GM23338 (cell line): ENCODE measurements at regions not wholly inside any gene's neighbourhood (a gene's known extent, or its start where the extent isn't known, plus 50 kb on each side); places are given as distances from the start of the nearest gene placed in this dataset.

ENCODE experiments used
- CREB1 ChIP-seq: fragments of 250-450 bp; sonication (Bioruptor Pico); IDR thresholded peaks from 2 replicates; pipeline ENCODE4 v1.5.0; 2020; ENCODE audit warnings: low read depth, mild to moderate bottlenecking, moderate library complexity
- EZH2phosphoT487 ChIP-seq: fragments of 200-600 bp; sonication (generic); IDR thresholded peaks from one replicate; pipeline ENCODE4 v1.8.1; 2018; ENCODE audit warnings: antibody characterized with exemption; ENCODE audit not compliant: unreplicated experiment
- JUNB ChIP-seq: IDR thresholded peaks from one replicate; pipeline ENCODE4 v1.6.1; 2016; ENCODE audit warnings: antibody characterized with exemption; ENCODE audit not compliant: unreplicated experiment
- POLR2AphosphoS5 ChIP-seq: IDR thresholded peaks from 2 replicates; pipeline ENCODE4 v1.6.1; 2016; ENCODE audit warnings: antibody characterized with exemption, low read depth
- REST ChIP-seq: IDR thresholded peaks from one replicate; pipeline ENCODE4 v1.6.1; 2018; ENCODE audit warnings: antibody characterized with exemption; ENCODE audit not compliant: unreplicated experiment
- STAT1 ChIP-seq: IDR thresholded peaks from one replicate; pipeline ENCODE4 v1.6.1; 2016; ENCODE audit warnings: antibody characterized with exemption; ENCODE audit not compliant: unreplicated experiment
- ZNF462 ChIP-seq: fragments of 250-450 bp; sonication (Bioruptor Pico); IDR thresholded peaks from 2 replicates; pipeline ENCODE4 v1.5.0; 2020; ENCODE audit warnings: mild to moderate bottlenecking, moderate library complexity
- TF ChIP-seq, protein P1 (sequence below), 2 experiments: fragments of 200-600 bp in 1 of 2; sonication (generic) in 1 of 2; conservative IDR thresholded peaks; 2 replicates each; pipeline versions ENCODE4 v1.5.1 to v1.6.1; 2016 to 2017; ENCODE audit warnings: antibody characterized with exemption in 2 of 2, low read depth in 2 of 2, mild to moderate bottlenecking in 2 of 2, moderate library complexity in 1 of 2
- TF ChIP-seq, protein P2 (sequence below): IDR thresholded peaks from 2 replicates; pipeline ENCODE4 v1.6.1; 2016; ENCODE audit warnings: antibody characterized with exemption

GRCh38 chr1:219813294-219813693, 115.1 kb downstream of the SLC30A10 start:
- no peak for TF ChIP-seq POLR2AphosphoS5
- TF ChIP-seq, protein P1, sequence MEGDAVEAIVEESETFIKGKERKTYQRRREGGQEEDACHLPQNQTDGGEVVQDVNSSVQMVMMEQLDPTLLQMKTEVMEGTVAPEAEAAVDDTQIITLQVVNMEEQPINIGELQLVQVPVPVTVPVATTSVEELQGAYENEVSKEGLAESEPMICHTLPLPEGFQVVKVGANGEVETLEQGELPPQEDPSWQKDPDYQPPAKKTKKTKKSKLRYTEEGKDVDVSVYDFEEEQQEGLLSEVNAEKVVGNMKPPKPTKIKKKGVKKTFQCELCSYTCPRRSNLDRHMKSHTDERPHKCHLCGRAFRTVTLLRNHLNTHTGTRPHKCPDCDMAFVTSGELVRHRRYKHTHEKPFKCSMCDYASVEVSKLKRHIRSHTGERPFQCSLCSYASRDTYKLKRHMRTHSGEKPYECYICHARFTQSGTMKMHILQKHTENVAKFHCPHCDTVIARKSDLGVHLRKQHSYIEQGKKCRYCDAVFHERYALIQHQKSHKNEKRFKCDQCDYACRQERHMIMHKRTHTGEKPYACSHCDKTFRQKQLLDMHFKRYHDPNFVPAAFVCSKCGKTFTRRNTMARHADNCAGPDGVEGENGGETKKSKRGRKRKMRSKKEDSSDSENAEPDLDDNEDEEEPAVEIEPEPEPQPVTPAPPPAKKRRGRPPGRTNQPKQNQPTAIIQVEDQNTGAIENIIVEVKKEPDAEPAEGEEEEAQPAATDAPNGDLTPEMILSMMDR (conservative IDR thresholded peaks at IDR 0.05; ENCODE audit: low read depth in 2 of 2): no peak
- TF ChIP-seq REST: no peak
- TF ChIP-seq CREB1 (CRISPR knock-in tag): no peak
- TF ChIP-seq EZH2phosphoT487: no peak
- no peak for TF ChIP-seq STAT1
- TF ChIP-seq JUNB: no peak
- TF ChIP-seq, protein P2, sequence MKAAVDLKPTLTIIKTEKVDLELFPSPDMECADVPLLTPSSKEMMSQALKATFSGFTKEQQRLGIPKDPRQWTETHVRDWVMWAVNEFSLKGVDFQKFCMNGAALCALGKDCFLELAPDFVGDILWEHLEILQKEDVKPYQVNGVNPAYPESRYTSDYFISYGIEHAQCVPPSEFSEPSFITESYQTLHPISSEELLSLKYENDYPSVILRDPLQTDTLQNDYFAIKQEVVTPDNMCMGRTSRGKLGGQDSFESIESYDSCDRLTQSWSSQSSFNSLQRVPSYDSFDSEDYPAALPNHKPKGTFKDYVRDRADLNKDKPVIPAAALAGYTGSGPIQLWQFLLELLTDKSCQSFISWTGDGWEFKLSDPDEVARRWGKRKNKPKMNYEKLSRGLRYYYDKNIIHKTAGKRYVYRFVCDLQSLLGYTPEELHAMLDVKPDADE: no peak
- TF ChIP-seq ZNF462 (CRISPR knock-in tag): no peak
